GM12874 (cell line): ENCODE measurements at regions not wholly inside any gene's neighbourhood (a gene's known extent, or its start where the extent isn't known, plus 50 kb on each side); places are given as distances from the start of the nearest gene placed in this dataset.

Experiments
- CTCF ChIP-seq: IDR thresholded peaks from 2 replicates; pipeline ENCODE4 v1.5.1; 2011; ENCODE audit warnings: low read depth, mild to moderate bottlenecking, control low read depth, low read length, moderate library complexity; ENCODE audit not compliant: insufficient read depth

- TF ChIP-seq CTCF = no peak
Measured at GRCh38 chr13:40181203-40181845, 485.1 kb downstream of the FOXO1 start.

DNA sequence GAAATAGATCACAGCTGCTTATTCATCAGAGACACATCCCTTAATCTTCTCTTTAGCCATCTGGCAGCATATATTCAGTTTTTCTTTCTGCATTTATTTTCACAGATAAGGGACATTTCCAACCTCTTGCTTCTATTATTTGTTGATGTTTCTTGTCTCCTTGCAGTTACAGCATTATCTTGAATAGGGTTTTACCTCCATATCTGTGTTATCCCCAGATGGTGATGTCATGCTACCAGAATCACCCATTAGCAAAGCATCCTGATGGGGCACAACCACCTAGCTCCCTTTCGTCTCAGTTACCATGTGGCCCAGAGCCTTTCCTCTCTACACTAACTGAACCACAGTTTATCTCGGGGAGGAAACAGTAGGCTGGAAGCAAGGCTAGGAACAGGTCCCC lies 483.9 kb downstream of the FOXO1 start:
- TF ChIP-seq CTCF = no peak

DNA sequence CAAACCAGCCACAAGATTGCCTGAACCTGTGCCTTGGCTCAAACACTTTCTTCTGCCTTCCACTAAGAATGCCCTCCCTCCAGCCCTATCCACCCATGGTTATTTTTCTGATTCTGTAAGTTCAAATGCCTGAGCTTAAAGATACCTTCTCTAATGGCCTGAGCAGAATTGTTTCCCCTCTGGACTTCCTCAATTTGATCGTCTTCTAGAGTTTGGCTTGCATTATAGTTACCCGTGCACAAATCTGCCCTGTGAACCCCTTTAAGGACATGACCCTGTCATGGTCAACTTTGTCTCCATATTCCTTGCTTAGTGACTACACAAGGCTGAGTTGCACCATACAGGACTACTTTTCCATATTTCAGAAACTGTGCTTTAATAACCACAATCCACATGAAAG lies 481.0 kb downstream of the FOXO1 start:
- no peak for TF ChIP-seq CTCF

- TF ChIP-seq CTCF = no peak
Measured at GRCh38 chr13:40186041-40186440, 480.4 kb downstream of the FOXO1 start.

GRCh38 chr13:40186626-40187323 lies 479.7 kb downstream of the FOXO1 start:
- TF ChIP-seq CTCF = no peak

GRCh38 chr13:40187324-40187795 lies 479.1 kb downstream of the FOXO1 start:
- no peak for TF ChIP-seq CTCF

DNA sequence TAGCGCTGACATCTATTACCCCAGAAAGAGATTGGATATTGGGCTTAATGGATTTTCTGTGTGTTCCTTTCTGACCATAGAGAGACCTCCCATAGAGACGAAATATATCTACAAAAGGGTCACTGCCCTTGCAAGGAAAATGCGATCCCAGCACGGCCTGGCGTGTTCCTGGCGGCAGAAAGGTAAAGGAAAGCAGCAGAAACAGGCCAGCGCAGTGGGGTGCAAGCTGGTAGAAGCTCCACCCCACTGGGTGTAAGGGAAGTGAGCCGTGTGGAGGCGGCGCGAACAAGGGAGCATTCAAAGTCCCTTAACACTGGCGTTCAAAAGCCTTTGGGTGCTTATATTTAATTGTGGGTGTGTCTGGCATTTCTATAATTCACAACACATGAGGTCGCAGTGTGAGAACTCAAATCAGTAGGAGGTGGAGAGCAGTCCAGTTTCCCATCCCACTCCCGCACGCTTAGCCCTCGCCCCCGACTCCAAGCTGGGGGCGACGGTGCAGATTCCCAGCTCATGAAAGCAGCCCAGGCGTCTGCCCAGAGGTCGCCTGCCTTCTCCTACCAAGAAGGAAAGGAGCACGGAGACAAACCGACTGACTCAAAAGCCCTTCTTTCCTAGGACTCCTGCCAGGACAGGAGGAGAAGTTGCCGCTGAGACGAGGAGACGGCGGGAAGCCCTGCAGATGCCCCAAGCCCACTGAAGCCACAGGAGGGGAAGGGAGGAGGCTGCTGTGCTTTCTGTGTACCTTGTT lies 478.4 kb downstream of the FOXO1 start:
- no peak for TF ChIP-seq CTCF
